ENCODE measurements at regions not wholly inside any gene's neighbourhood (a gene's known extent, or its start where the extent isn't known, plus 50 kb on each side); places are given as distances from the start of the nearest gene placed in this dataset.

DNA sequence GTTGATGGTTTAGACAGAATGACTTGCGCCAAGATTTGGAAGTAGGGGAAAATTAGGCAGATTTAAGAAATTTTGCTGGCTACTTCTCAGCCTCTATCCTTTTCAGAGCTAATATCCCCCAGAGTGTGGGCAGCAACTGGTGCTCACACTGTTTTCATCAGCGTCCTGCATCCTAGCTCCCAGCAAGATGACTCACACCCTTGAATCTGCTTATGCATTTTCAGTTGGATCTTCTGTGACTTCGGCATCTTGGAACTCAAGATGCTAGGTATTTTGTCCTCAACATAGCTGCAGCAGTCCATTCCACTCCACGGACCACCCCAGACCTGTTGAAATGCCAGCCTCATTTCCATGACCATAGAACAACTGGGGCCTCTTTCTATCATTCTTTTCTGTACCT lies 336.1 kb upstream of the NR2F2 start:
- Histone ChIP-seq H3K4me1 (ENCODE audit: insufficient read depth, low read length, poor library complexity, severe bottlenecking) (peaks cover 13% of the 10 kb centered on the region), H3K9me3 (ENCODE audit: insufficient read depth, low read depth, low read length) (no peaks in the 10 kb centered on the region), H3K4me3 (ENCODE audit: low read length, poor library complexity, severe bottlenecking) (no peak overlapping the region), H4K20me1 (ENCODE audit: insufficient read depth, low read length, poor library complexity, severe bottlenecking) (no peaks in the 10 kb centered on the region), H3K27me3 (ENCODE audit: insufficient read depth, low read length, poor library complexity, severe bottlenecking) (peaks cover 87% of the 10 kb centered on the region), H3K36me3 (ENCODE audit: insufficient read depth, low read length) (no peaks in the 10 kb centered on the region), H2AFZ (ENCODE audit: low read length) (no peak overlapping the region), H3K4me2 (ENCODE audit: low read depth, low read length, poor library complexity, severe bottlenecking) (no peak overlapping the region), H3F3A (ENCODE audit: low read depth) (no peaks in the 10 kb centered on the region), H3K9me2 (replicated peaks; ENCODE audit: low read depth, low read length) (no peaks in the 10 kb centered on the region), H3K9ac (ENCODE audit: low read depth, low read length, poor library complexity, severe bottlenecking) (no peak overlapping the region), H3K79me2 (ENCODE audit: insufficient read depth, low read length) (no peaks in the 10 kb centered on the region)
- TF ChIP-seq, protein P1, sequence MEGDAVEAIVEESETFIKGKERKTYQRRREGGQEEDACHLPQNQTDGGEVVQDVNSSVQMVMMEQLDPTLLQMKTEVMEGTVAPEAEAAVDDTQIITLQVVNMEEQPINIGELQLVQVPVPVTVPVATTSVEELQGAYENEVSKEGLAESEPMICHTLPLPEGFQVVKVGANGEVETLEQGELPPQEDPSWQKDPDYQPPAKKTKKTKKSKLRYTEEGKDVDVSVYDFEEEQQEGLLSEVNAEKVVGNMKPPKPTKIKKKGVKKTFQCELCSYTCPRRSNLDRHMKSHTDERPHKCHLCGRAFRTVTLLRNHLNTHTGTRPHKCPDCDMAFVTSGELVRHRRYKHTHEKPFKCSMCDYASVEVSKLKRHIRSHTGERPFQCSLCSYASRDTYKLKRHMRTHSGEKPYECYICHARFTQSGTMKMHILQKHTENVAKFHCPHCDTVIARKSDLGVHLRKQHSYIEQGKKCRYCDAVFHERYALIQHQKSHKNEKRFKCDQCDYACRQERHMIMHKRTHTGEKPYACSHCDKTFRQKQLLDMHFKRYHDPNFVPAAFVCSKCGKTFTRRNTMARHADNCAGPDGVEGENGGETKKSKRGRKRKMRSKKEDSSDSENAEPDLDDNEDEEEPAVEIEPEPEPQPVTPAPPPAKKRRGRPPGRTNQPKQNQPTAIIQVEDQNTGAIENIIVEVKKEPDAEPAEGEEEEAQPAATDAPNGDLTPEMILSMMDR (conservative IDR thresholded peaks at IDR 0.05; ENCODE audit: low read length), result no peak

DNA sequence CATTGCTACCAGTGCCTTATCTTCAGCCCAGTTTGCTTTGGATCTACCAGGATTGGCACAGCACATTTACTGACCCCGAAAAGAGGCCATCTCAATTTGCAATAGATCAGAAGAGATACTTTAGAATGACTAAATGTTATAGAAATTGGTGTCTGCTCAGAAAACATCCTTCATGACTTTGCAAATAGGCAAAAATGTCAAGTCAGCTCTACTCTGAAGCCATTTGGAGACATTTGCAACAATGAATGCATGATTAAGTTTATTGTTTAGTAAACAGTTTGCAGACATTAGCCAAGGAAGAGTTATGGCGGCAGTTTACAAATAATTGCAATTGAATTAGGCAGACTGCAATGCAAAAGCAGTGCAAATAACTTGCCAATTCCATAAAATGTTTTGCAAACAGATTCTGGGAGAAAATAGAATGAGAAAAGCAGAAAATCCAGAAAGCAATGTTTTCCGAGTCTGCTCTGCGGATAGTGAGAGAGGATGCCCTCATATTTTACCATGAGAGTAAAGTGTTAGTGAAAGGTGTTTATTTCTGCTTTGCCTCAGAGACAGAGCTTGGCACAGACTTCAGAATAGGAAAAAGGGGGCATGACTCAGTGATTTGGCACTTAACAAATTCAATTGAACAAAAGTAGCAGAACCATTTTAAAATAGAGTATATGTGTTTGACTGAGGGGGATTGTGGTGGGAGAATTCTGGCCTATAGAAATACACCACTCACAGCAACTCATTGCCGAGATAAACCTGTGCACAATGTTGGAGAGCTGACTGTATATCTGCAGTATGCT lies 334.9 kb upstream of the NR2F2 start:
- Histone ChIP-seq H3K79me2 (ENCODE audit: insufficient read depth, low read length) (no peaks in the 10 kb centered on the region), H3K9me3 (ENCODE audit: insufficient read depth, low read depth, low read length) (no peaks in the 10 kb centered on the region), H2AFZ (ENCODE audit: low read length) (no peak overlapping the region), H3K4me3 (ENCODE audit: low read length, poor library complexity, severe bottlenecking) (no peak overlapping the region), H3K9me2 (replicated peaks; ENCODE audit: low read depth, low read length) (no peaks in the 10 kb centered on the region), H3K9ac (ENCODE audit: low read depth, low read length, poor library complexity, severe bottlenecking) (no peak overlapping the region), H3K36me3 (ENCODE audit: insufficient read depth, low read length) (no peaks in the 10 kb centered on the region), H3K4me2 (ENCODE audit: low read depth, low read length, poor library complexity, severe bottlenecking) (no peak overlapping the region), H3K4me1 (ENCODE audit: insufficient read depth, low read length, poor library complexity, severe bottlenecking) (peaks cover 7% of the 10 kb centered on the region), H3F3A (ENCODE audit: low read depth) (no peaks in the 10 kb centered on the region), H4K20me1 (ENCODE audit: insufficient read depth, low read length, poor library complexity, severe bottlenecking) (no peaks in the 10 kb centered on the region), H3K27me3 (ENCODE audit: insufficient read depth, low read length, poor library complexity, severe bottlenecking) (peaks cover 96% of the 10 kb centered on the region)
- TF ChIP-seq, protein P1 (conservative IDR thresholded peaks at IDR 0.05; ENCODE audit: low read length), result no peak
- TF ChIP-seq EZH2phosphoT487 (IDR thresholded peaks at IDR 0.05; ENCODE audit: borderline replicate concordance), result no peak

DNA sequence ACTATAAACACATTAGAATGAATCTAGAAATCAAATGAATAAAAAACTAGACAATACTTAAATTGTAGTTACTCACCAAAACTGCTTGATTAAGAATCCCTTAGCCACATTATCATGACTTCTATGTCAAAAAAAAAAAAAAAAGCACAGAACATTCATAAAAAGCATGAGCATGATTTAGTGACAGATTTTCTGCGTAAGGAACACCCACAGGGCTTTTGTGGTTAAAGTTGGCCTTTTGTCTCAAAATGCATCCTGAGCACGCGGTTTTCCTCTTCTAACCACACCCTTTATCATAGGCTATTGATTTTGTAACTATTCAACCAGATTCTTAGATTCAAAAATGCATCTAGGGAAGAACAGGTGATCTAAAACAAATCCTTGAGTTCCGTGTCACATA lies 334.0 kb upstream of the NR2F2 start:
- Histone ChIP-seq H3K79me2 (ENCODE audit: insufficient read depth, low read length) (no peaks in the 10 kb centered on the region), H3K4me2 (ENCODE audit: low read depth, low read length, poor library complexity, severe bottlenecking) (no peak overlapping the region), H3K36me3 (ENCODE audit: insufficient read depth, low read length) (no peaks in the 10 kb centered on the region), H2AFZ (ENCODE audit: low read length) (no peak overlapping the region), H3K9me3 (ENCODE audit: insufficient read depth, low read depth, low read length) (no peaks in the 10 kb centered on the region), H4K20me1 (ENCODE audit: insufficient read depth, low read length, poor library complexity, severe bottlenecking) (no peaks in the 10 kb centered on the region), H3K4me1 (ENCODE audit: insufficient read depth, low read length, poor library complexity, severe bottlenecking) (no peaks in the 10 kb centered on the region), H3K27me3 (ENCODE audit: insufficient read depth, low read length, poor library complexity, severe bottlenecking) (peaks cover 96% of the 10 kb centered on the region), H3K9me2 (replicated peaks; ENCODE audit: low read depth, low read length) (no peaks in the 10 kb centered on the region), H3K4me3 (ENCODE audit: low read length, poor library complexity, severe bottlenecking) (no peak overlapping the region), H3K9ac (ENCODE audit: low read depth, low read length, poor library complexity, severe bottlenecking) (no peak overlapping the region), H3F3A (ENCODE audit: low read depth) (no peaks in the 10 kb centered on the region)
- no peak for TF ChIP-seq EZH2phosphoT487 (IDR thresholded peaks at IDR 0.05; ENCODE audit: borderline replicate concordance)
- TF ChIP-seq, protein P1 (conservative IDR thresholded peaks at IDR 0.05; ENCODE audit: low read length), result no peak
